ENCODE measurements at regions not wholly inside any gene's neighbourhood (a gene's known extent, or its start where the extent isn't known, plus 50 kb on each side); places are given as distances from the start of the nearest gene placed in this dataset.

- TF ChIP-seq, protein P1, sequence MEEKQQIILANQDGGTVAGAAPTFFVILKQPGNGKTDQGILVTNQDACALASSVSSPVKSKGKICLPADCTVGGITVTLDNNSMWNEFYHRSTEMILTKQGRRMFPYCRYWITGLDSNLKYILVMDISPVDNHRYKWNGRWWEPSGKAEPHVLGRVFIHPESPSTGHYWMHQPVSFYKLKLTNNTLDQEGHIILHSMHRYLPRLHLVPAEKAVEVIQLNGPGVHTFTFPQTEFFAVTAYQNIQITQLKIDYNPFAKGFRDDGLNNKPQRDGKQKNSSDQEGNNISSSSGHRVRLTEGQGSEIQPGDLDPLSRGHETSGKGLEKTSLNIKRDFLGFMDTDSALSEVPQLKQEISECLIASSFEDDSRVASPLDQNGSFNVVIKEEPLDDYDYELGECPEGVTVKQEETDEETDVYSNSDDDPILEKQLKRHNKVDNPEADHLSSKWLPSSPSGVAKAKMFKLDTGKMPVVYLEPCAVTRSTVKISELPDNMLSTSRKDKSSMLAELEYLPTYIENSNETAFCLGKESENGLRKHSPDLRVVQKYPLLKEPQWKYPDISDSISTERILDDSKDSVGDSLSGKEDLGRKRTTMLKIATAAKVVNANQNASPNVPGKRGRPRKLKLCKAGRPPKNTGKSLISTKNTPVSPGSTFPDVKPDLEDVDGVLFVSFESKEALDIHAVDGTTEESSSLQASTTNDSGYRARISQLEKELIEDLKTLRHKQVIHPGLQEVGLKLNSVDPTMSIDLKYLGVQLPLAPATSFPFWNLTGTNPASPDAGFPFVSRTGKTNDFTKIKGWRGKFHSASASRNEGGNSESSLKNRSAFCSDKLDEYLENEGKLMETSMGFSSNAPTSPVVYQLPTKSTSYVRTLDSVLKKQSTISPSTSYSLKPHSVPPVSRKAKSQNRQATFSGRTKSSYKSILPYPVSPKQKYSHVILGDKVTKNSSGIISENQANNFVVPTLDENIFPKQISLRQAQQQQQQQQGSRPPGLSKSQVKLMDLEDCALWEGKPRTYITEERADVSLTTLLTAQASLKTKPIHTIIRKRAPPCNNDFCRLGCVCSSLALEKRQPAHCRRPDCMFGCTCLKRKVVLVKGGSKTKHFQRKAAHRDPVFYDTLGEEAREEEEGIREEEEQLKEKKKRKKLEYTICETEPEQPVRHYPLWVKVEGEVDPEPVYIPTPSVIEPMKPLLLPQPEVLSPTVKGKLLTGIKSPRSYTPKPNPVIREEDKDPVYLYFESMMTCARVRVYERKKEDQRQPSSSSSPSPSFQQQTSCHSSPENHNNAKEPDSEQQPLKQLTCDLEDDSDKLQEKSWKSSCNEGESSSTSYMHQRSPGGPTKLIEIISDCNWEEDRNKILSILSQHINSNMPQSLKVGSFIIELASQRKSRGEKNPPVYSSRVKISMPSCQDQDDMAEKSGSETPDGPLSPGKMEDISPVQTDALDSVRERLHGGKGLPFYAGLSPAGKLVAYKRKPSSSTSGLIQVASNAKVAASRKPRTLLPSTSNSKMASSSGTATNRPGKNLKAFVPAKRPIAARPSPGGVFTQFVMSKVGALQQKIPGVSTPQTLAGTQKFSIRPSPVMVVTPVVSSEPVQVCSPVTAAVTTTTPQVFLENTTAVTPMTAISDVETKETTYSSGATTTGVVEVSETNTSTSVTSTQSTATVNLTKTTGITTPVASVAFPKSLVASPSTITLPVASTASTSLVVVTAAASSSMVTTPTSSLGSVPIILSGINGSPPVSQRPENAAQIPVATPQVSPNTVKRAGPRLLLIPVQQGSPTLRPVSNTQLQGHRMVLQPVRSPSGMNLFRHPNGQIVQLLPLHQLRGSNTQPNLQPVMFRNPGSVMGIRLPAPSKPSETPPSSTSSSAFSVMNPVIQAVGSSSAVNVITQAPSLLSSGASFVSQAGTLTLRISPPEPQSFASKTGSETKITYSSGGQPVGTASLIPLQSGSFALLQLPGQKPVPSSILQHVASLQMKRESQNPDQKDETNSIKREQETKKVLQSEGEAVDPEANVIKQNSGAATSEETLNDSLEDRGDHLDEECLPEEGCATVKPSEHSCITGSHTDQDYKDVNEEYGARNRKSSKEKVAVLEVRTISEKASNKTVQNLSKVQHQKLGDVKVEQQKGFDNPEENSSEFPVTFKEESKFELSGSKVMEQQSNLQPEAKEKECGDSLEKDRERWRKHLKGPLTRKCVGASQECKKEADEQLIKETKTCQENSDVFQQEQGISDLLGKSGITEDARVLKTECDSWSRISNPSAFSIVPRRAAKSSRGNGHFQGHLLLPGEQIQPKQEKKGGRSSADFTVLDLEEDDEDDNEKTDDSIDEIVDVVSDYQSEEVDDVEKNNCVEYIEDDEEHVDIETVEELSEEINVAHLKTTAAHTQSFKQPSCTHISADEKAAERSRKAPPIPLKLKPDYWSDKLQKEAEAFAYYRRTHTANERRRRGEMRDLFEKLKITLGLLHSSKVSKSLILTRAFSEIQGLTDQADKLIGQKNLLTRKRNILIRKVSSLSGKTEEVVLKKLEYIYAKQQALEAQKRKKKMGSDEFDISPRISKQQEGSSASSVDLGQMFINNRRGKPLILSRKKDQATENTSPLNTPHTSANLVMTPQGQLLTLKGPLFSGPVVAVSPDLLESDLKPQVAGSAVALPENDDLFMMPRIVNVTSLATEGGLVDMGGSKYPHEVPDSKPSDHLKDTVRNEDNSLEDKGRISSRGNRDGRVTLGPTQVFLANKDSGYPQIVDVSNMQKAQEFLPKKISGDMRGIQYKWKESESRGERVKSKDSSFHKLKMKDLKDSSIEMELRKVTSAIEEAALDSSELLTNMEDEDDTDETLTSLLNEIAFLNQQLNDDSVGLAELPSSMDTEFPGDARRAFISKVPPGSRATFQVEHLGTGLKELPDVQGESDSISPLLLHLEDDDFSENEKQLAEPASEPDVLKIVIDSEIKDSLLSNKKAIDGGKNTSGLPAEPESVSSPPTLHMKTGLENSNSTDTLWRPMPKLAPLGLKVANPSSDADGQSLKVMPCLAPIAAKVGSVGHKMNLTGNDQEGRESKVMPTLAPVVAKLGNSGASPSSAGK (IDR thresholded peaks at IDR 0.05), result no peak
- no peak for TF ChIP-seq MAFF (IDR thresholded peaks at IDR 0.05; ENCODE audit: low read length)
- TF ChIP-seq SRSF1 (IDR thresholded peaks at IDR 0.05; ENCODE audit: low read depth, low read length), result no peak
- no peak for TF ChIP-seq ZNF24 (IDR thresholded peaks at IDR 0.05)
- no peak for TF ChIP-seq DNMT1 (IDR thresholded peaks at IDR 0.05)
These were observed 77.2 kb upstream of the TMTC4 start (continued) for GRCh38 chr13:100751826-100752225.
